OCI-LY3 (cell line): ENCODE measurements at regions not wholly inside any gene's neighbourhood (a gene's known extent, or its start where the extent isn't known, plus 50 kb on each side); places are given as distances from the start of the nearest gene placed in this dataset.

ENCODE experiments used
- H2AFZ ChIP-seq: fragments of 200-600, 300-600 bp; shearing (Covaris generic); 2 replicates; pipeline ENCODE4 v1.6.0; 2014; ENCODE audit warnings: antibody characterized with exemption, low read depth, low read length
- H3K27ac ChIP-seq: fragments of 200-600, 300-600 bp; sonication (generic); 2 replicates; pipeline ENCODE4 v1.5.1; 2014; ENCODE audit warnings: mild to moderate bottlenecking, low read length, moderate library complexity, mixed read lengths
- H3K27me3 ChIP-seq: fragments of 200-600, 300-600 bp; sonication (generic); 2 replicates; pipeline ENCODE4 v1.6.1; 2014; ENCODE audit warnings: low read depth, low read length, mixed read lengths
- H3K36me3 ChIP-seq: fragments of 200-600, 300-600 bp; sonication (generic); replicated peaks from 2 replicates; pipeline ENCODE3; 2014; ENCODE audit warnings: low read depth, low read length, mixed read lengths
- H3K4me1 ChIP-seq: fragments of 300-600, 200-600 bp; sonication (generic); 2 replicates; pipeline ENCODE4 v1.6.1; 2014; ENCODE audit warnings: low read length, mixed read lengths
- H3K4me2 ChIP-seq: fragments of 200-600, 300-600 bp; sonication (generic); 2 replicates; pipeline ENCODE4 v1.6.1; 2014; ENCODE audit warnings: low read length, mixed read lengths
- H3K4me3 ChIP-seq: fragments of 300-600, 200-600 bp; sonication (generic); 2 replicates; pipeline ENCODE4 v1.5.1; 2014; ENCODE audit warnings: antibody characterized with exemption, mild to moderate bottlenecking, low read length, moderate library complexity
- H3K79me2 ChIP-seq: fragments of 300-600, 200-600 bp; shearing (Covaris generic); 2 replicates; pipeline ENCODE4 v1.6.1; 2014; ENCODE audit warnings: mild to moderate bottlenecking, low read length, mixed read lengths
- H3K9ac ChIP-seq: fragments of 300-600, 200-600 bp; shearing (Covaris generic); 2 replicates; pipeline ENCODE4 v1.6.0; 2014; ENCODE audit warnings: mild to moderate bottlenecking, low read length, moderate library complexity
- H3K9me3 ChIP-seq: fragments of 200-600, 300-600 bp; shearing (Covaris generic); 2 replicates; pipeline ENCODE4 v1.6.1; 2014; ENCODE audit warnings: low read length, mixed read lengths; ENCODE audit not compliant: insufficient read depth
- H4K20me1 ChIP-seq: fragments of 200-600, 300-600 bp; sonication (generic); 2 replicates; pipeline ENCODE4 v1.6.1; 2016; ENCODE audit warnings: low read length, mixed read lengths; ENCODE audit not compliant: insufficient read depth
- CTCF ChIP-seq: fragments of 200-600, 300-600 bp; sonication (generic); IDR thresholded peaks from 2 replicates; pipeline ENCODE4 v1.5.1; 2014; ENCODE audit warnings: antibody characterized with exemption, low read length, low read depth
- EZH2phosphoT487 ChIP-seq: fragments of 200-600 bp; shearing (Covaris generic); IDR thresholded peaks from 2 replicates; pipeline ENCODE4 v1.6.1; 2018; ENCODE audit warnings: antibody characterized with exemption, mixed run types, low read depth

GRCh38 chr14:105600939-105601359 lies 74.6 kb downstream of the TMEM121 start:
- no peak overlapping the region for H3K9ac ChIP-seq
- H3K27ac ChIP-seq, result no peak overlapping the region
- H3K27me3 ChIP-seq, result no peaks in the 10 kb centered on the region
- no peaks in the 10 kb centered on the region for H3K4me1 ChIP-seq
- H3K9me3 ChIP-seq, result no peaks in the 10 kb centered on the region
- H3K4me2 ChIP-seq, result no peak overlapping the region
- no peaks in the 10 kb centered on the region for H4K20me1 ChIP-seq
- no peaks in the 10 kb centered on the region for H3K36me3 ChIP-seq
- no peak overlapping the region for H3K4me3 ChIP-seq
- H2AFZ ChIP-seq, result no peak overlapping the region
- no peaks in the 10 kb centered on the region for H3K79me2 ChIP-seq
- TF ChIP-seq CTCF, result no peak

DNA sequence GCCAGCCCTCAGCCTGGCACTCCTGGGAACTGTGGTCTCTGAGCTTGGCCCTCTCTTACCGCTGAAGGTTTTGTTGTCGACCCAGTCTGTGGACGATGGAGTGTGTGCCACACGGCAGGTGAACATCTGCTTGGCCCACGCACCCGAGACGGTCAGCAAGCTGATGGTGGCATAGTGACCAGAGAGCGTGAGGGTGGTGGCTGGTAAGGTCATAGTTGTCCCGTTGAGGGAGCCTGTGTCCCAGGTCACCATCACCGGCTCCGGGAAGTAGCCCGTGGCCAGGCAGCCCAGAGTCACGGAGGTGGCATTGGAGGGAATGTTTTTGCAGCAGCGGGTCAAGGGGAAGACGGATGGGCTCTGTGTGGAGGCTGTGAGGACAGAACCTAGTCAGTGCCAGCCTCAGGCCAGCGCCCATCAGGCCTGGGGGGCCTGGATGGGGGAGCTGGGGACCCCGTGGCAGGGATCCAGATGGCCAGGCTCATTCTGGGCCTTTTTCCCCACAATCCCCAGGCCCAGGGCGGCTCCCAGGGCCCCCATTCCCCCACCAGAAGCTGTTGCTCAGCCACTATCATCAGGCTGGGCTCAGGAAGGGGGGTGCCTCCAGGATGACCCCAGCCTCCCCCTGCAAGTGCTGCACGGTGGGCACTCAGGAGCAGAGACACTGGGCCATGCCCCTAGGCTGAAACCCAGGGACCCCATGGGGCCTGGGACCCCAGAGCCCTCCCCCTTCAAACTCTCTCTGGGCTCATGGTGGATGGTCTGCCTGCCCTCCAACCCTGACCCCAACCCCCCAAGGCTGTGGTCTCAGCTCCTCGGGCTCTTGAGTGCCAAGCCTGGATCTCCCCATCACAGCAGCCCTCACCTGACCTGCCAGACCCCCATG lies 75.2 kb downstream of the TMEM121 start:
- Histone ChIP-seq H3K4me2 (no peak overlapping the region), H3K27me3 (no peaks in the 10 kb centered on the region), H3K9ac (no peak overlapping the region), H3K27ac (no peak overlapping the region), H3K4me1 (no peaks in the 10 kb centered on the region), H3K9me3 (no peaks in the 10 kb centered on the region), H3K79me2 (no peaks in the 10 kb centered on the region), H3K4me3 (no peak overlapping the region), H2AFZ (no peak overlapping the region), H3K36me3 (no peaks in the 10 kb centered on the region), H4K20me1 (no peaks in the 10 kb centered on the region)
- TF ChIP-seq EZH2phosphoT487, result no peak
- no peak for TF ChIP-seq CTCF

- H3K9ac ChIP-seq, result no peak overlapping the region
- H3K4me2 ChIP-seq, result no peak overlapping the region
Measured at GRCh38 chr14:105602243-105602750, 75.9 kb downstream of the TMEM121 start.

More at GRCh38 chr14:105602243-105602750, 75.9 kb downstream of the TMEM121 start:
- Histone ChIP-seq H3K36me3 (no peaks in the 10 kb centered on the region), H2AFZ (no peak overlapping the region), H3K27me3 (no peaks in the 10 kb centered on the region), H3K79me2 (no peaks in the 10 kb centered on the region), H4K20me1 (no peaks in the 10 kb centered on the region), H3K4me3 (no peak overlapping the region), H3K4me1 (no peaks in the 10 kb centered on the region), H3K27ac (no peak overlapping the region), H3K9me3 (no peaks in the 10 kb centered on the region)
- no peak for TF ChIP-seq CTCF
- TF ChIP-seq EZH2phosphoT487, result no peak
